ENCODE measurements at regions not wholly inside any gene's neighbourhood (a gene's known extent, or its start where the extent isn't known, plus 50 kb on each side); places are given as distances from the start of the nearest gene placed in this dataset.

DNA sequence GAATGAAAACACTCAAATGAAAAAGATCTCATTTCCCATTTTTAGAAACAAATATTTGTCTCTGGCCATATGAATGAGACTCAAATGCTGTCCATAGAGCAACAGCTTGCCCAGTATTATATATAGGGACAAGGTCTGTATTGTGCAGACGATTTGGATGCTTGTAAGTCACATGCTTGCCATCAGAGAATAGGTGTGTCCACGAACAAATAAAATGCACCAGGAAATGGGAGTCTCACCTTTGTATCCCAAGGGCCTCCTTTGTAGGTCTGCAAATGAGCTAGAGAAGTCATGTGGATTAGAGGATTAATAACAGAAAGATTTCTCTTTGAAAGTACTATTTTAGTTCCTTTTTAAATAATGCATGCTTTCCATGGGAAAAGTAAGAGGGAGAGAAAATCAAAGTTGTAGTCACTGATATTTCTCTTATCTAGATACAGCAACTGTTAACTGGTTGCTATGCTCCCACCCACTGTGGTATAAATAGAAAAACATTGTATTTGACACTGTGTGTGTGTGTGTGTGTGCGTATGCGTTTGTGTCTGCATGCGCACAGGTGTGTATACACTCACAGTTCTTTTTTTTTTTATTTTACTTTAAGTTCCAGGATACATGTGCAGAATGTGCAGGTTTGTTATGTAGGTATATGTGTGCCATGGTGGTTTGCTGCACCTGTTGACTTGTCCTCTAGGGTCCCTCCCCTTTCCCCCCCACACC, 383.4 kb upstream of the ARRDC4 start:
- no peaks in the 10 kb centered on the region for H3K9me3 ChIP-seq (ENCODE audit: insufficient read depth, low read length)
- H3K27me3 ChIP-seq (ENCODE audit: insufficient read depth, insufficient read length): no peaks in the 10 kb centered on the region
- H3K9ac ChIP-seq (ENCODE audit: insufficient read length, low read depth): no peak overlapping the region
- no peak overlapping the region for H3K4me3 ChIP-seq (ENCODE audit: insufficient read length, low read depth)
- H3K36me3 ChIP-seq (ENCODE audit: insufficient read depth, insufficient read length, low read length): no peaks in the 10 kb centered on the region
- DNase-seq (ENCODE audit: low read depth, low spot score): no peak
- TF ChIP-seq ZNF274 (IDR thresholded peaks at IDR 0.05; ENCODE audit: low read depth, low read length) (no peak), SUZ12 (IDR thresholded peaks at IDR 0.05; ENCODE audit: extremely low read depth, insufficient read depth, insufficient read length) (no peak), YY1 (IDR thresholded peaks at IDR 0.05; ENCODE audit: insufficient read depth, insufficient read length) (no peak)
- no peaks in the 10 kb centered on the region for H3K4me1 ChIP-seq (ENCODE audit: insufficient read depth, insufficient read length)

DNA sequence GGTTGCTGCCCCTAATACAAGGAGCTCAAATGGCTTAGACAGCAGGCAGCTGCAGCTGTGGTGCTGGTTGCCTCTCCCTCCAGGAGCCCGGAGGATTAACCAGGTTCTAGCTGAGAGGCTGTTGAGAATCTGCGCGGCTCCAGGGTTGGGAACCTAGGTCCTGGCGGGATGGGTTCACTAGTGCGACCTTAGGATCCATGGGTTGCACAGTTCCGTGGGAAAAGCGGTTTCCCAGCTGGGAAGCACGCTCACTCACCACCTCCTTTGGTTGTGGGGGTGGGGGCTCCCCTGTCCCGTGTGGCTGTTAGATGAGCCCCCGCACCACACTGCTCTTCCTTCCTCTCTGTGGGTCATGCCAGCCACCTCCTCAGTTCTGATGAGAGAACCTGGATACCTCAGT, 375.1 kb upstream of the ARRDC4 start:
- no peaks in the 10 kb centered on the region for H3K36me3 ChIP-seq (ENCODE audit: insufficient read depth, insufficient read length, low read length)
- TF ChIP-seq YY1 (IDR thresholded peaks at IDR 0.05; ENCODE audit: insufficient read depth, insufficient read length): no peak
- no peak for TF ChIP-seq ZNF274 (IDR thresholded peaks at IDR 0.05; ENCODE audit: low read depth, low read length)
- no peak for TF ChIP-seq SUZ12 (IDR thresholded peaks at IDR 0.05; ENCODE audit: extremely low read depth, insufficient read depth, insufficient read length)
- no peaks in the 10 kb centered on the region for H3K9me3 ChIP-seq (ENCODE audit: insufficient read depth, low read length)
- H3K9ac ChIP-seq (ENCODE audit: insufficient read length, low read depth): no peak overlapping the region
- no peaks in the 10 kb centered on the region for H3K27me3 ChIP-seq (ENCODE audit: insufficient read depth, insufficient read length)
- no peak for DNase-seq (ENCODE audit: low read depth, low spot score)
- no peak overlapping the region for H3K4me3 ChIP-seq (ENCODE audit: insufficient read length, low read depth)
- no peaks in the 10 kb centered on the region for H3K4me1 ChIP-seq (ENCODE audit: insufficient read depth, insufficient read length)

DNA sequence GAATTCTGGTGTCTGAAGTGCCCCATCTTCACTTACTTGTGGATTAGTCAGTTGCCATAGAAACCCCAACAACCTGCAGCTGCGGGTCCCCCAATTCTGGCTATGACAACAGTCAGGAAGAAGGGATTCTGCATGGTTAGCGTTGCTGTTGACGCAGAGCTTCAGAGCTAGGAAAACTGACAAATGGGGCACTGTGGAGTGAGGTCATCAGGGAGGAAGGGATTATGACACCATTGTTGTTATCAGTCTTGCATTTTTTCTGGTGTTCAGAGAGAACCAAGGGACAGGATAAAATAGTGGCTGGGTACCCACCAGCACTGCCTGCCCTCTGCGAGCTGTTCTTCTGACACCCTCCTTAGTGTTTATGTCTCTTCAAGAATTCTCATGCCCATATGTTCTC, 367.7 kb upstream of the ARRDC4 start:
- no peaks in the 10 kb centered on the region for H3K4me1 ChIP-seq (ENCODE audit: insufficient read depth, insufficient read length)
- H3K9me3 ChIP-seq (ENCODE audit: insufficient read depth, low read length): no peaks in the 10 kb centered on the region
- no peaks in the 10 kb centered on the region for H3K36me3 ChIP-seq (ENCODE audit: insufficient read depth, insufficient read length, low read length)
- no peak for TF ChIP-seq SUZ12 (IDR thresholded peaks at IDR 0.05; ENCODE audit: extremely low read depth, insufficient read depth, insufficient read length)
- TF ChIP-seq ZNF274 (IDR thresholded peaks at IDR 0.05; ENCODE audit: low read depth, low read length): no peak
- TF ChIP-seq YY1 (IDR thresholded peaks at IDR 0.05; ENCODE audit: insufficient read depth, insufficient read length): no peak
- no peak overlapping the region for H3K9ac ChIP-seq (ENCODE audit: insufficient read length, low read depth)
- no peak overlapping the region for H3K4me3 ChIP-seq (ENCODE audit: insufficient read length, low read depth)
- DNase-seq (ENCODE audit: low read depth, low spot score): no peak
- no peaks in the 10 kb centered on the region for H3K27me3 ChIP-seq (ENCODE audit: insufficient read depth, insufficient read length)

DNA sequence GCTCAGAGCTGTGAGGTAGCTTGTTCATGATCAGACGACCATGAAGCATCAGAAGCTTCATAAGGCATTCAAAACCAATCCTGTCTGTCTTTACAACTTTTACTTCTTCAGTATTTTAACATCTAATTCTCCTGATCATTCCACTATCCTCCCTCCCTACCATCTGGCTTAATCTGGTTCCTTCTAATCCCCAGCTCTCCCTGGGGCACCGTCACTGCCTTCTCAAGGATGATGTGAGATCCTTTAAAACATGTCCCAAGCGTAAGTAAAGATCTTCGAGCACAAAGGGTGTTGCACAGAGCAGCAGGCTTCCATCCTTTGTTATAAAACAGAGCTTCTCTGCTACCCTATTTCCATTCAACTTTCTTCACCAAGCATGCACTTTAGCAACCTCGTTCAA, 362.7 kb upstream of the ARRDC4 start:
- H3K4me3 ChIP-seq (ENCODE audit: insufficient read length, low read depth): no peak overlapping the region
- no peak overlapping the region for H3K9ac ChIP-seq (ENCODE audit: insufficient read length, low read depth)
- no peaks in the 10 kb centered on the region for H3K4me1 ChIP-seq (ENCODE audit: insufficient read depth, insufficient read length)
- TF ChIP-seq SUZ12 (IDR thresholded peaks at IDR 0.05; ENCODE audit: extremely low read depth, insufficient read depth, insufficient read length) (no peak), ZNF274 (IDR thresholded peaks at IDR 0.05; ENCODE audit: low read depth, low read length) (no peak), YY1 (IDR thresholded peaks at IDR 0.05; ENCODE audit: insufficient read depth, insufficient read length) (no peak)
- no peak for DNase-seq (ENCODE audit: low read depth, low spot score)
- no peaks in the 10 kb centered on the region for H3K27me3 ChIP-seq (ENCODE audit: insufficient read depth, insufficient read length)
- no peaks in the 10 kb centered on the region for H3K9me3 ChIP-seq (ENCODE audit: insufficient read depth, low read length)
- no peaks in the 10 kb centered on the region for H3K36me3 ChIP-seq (ENCODE audit: insufficient read depth, insufficient read length, low read length)

DNA sequence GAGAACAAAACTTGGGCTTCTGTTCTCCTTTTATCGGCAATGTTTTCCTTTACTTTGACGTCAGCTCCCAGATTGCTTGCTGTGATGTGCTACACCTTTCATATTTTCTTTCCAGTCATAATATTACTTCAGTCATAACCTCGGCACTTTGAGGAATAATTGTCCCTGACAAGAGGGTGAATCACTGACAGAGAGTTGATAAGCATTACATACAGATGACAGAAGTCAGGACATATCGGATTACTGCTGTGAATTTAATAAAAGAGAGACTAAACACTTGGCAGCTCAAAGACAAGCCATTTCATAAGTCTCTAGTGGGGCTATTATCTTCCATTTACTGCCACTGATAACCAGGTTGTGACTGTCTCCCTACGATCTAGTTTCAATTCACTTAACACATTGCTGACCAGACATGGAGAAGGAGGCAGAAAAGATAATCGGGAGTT, 362.1 kb upstream of the ARRDC4 start:
- TF ChIP-seq ZNF274 (IDR thresholded peaks at IDR 0.05; ENCODE audit: low read depth, low read length) (no peak), SUZ12 (IDR thresholded peaks at IDR 0.05; ENCODE audit: extremely low read depth, insufficient read depth, insufficient read length) (no peak), YY1 (IDR thresholded peaks at IDR 0.05; ENCODE audit: insufficient read depth, insufficient read length) (no peak)
- Histone ChIP-seq H3K4me3 (ENCODE audit: insufficient read length, low read depth) (no peak overlapping the region), H3K9ac (ENCODE audit: insufficient read length, low read depth) (no peak overlapping the region), H3K36me3 (ENCODE audit: insufficient read depth, insufficient read length, low read length) (no peaks in the 10 kb centered on the region), H3K27me3 (ENCODE audit: insufficient read depth, insufficient read length) (no peaks in the 10 kb centered on the region), H3K4me1 (ENCODE audit: insufficient read depth, insufficient read length) (no peaks in the 10 kb centered on the region), H3K9me3 (ENCODE audit: insufficient read depth, low read length) (no peaks in the 10 kb centered on the region)
- DNase-seq (ENCODE audit: low read depth, low spot score): no peak

DNA sequence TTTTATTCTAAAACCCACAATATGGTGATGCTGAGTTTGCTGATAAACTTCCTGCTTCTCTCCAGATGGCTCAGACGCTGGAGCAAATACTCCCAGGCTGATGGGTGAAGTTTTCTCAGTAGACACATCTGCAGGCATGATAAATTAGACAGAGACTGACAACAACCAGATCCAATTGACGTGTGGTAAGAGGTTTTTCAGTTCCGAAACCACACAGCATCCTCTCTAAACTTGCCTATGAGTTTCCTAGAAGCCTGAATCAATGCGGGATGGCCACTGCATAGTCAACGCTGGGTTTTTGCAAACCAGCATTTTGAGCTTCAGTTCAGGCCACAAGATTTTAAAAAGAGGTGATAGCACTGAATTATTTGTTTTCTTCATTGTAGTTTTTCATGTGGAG, 360.3 kb upstream of the ARRDC4 start:
- no peak for TF ChIP-seq YY1 (IDR thresholded peaks at IDR 0.05; ENCODE audit: insufficient read depth, insufficient read length)
- TF ChIP-seq SUZ12 (IDR thresholded peaks at IDR 0.05; ENCODE audit: extremely low read depth, insufficient read depth, insufficient read length): no peak
- TF ChIP-seq ZNF274 (IDR thresholded peaks at IDR 0.05; ENCODE audit: low read depth, low read length): no peak
- no peaks in the 10 kb centered on the region for H3K36me3 ChIP-seq (ENCODE audit: insufficient read depth, insufficient read length, low read length)
- no peak for DNase-seq (ENCODE audit: low read depth, low spot score)

DNA sequence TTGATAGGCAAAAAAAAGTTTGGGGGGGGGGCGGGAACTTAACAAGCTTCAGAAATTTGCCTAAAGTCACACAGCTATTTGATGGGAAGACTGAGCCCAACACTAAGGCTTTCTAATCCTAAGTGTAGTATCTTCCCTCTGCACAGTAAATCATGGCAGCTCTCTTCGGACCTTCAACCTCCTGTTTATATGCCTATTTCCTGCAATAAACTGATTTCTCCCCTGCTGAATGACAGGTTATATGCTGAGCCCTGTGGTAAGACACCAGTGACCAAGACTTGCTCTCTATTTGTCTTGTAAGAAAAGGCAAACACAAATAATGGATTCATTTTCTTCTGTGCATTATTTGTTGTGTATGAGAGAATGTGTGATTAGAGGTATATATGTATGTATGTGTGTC, 355.8 kb upstream of the ARRDC4 start:
- TF ChIP-seq YY1 (IDR thresholded peaks at IDR 0.05; ENCODE audit: insufficient read depth, insufficient read length): no peak
- no peak for TF ChIP-seq SUZ12 (IDR thresholded peaks at IDR 0.05; ENCODE audit: extremely low read depth, insufficient read depth, insufficient read length)
- no peak for TF ChIP-seq ZNF274 (IDR thresholded peaks at IDR 0.05; ENCODE audit: low read depth, low read length)
- Histone ChIP-seq H3K9me3 (ENCODE audit: insufficient read depth, low read length) (no peaks in the 10 kb centered on the region), H3K4me1 (ENCODE audit: insufficient read depth, insufficient read length) (no peaks in the 10 kb centered on the region), H3K36me3 (ENCODE audit: insufficient read depth, insufficient read length, low read length) (no peaks in the 10 kb centered on the region), H3K27me3 (ENCODE audit: insufficient read depth, insufficient read length) (no peaks in the 10 kb centered on the region), H3K9ac (ENCODE audit: insufficient read length, low read depth) (no peak overlapping the region), H3K4me3 (ENCODE audit: insufficient read length, low read depth) (no peak overlapping the region)
- DNase-seq (ENCODE audit: low read depth, low spot score): no peak

More for the DNA sequence above, 360.3 kb upstream of the ARRDC4 start:
- Histone ChIP-seq H3K27me3 (ENCODE audit: insufficient read depth, insufficient read length) (no peaks in the 10 kb centered on the region), H3K9ac (ENCODE audit: insufficient read length, low read depth) (no peak overlapping the region), H3K4me1 (ENCODE audit: insufficient read depth, insufficient read length) (no peaks in the 10 kb centered on the region), H3K4me3 (ENCODE audit: insufficient read length, low read depth) (no peak overlapping the region), H3K9me3 (ENCODE audit: insufficient read depth, low read length) (no peaks in the 10 kb centered on the region)
